ENCODE measurements at regions not wholly inside any gene's neighbourhood (a gene's known extent, or its start where the extent isn't known, plus 50 kb on each side); places are given as distances from the start of the nearest gene placed in this dataset.

GRCh38 chr4:62457356-62457755, 1257.2 kb downstream of the ADGRL3 start (continued):
- no peak for TF ChIP-seq POLR2AphosphoS5 (IDR thresholded peaks at IDR 0.05; ENCODE audit: low read depth)
- TF ChIP-seq CREB1 (CRISPR knock-in tag; IDR thresholded peaks at IDR 0.05; ENCODE audit: low read depth), result no peak
- TF ChIP-seq ZNF114 (CRISPR knock-in tag; IDR thresholded peaks at IDR 0.05), result no peak
- no peak for TF ChIP-seq JUNB (IDR thresholded peaks at IDR 0.05; ENCODE audit: unreplicated experiment)

- ATAC-seq (no peak), DNase-seq (ENCODE audit: low spot score) (no peak)
- Mint-ChIP-seq H3K4me1 (peaks cover 7% of the 10 kb centered on the region; the same call in 2 of the 3 replicates), H3K4me3 (no peak overlapping the region), H3K9me3 (no peaks in the 10 kb centered on the region), H3K27ac (no peak overlapping the region), H3K36me3 (ENCODE audit: low read depth) (no peaks in the 10 kb centered on the region), H3K27me3 (ENCODE audit: insufficient read depth, low read depth, poor library complexity) (peaks cover 2% of the 10 kb centered on the region)
- Histone ChIP-seq H2AFZ (no peak overlapping the region), H3K9me2 (ENCODE audit: insufficient read depth) (peaks cover 3% of the 10 kb centered on the region; the same call in 1 of the 2 replicates), H3K79me2 (replicated peaks; ENCODE audit: insufficient read depth) (no peaks in the 10 kb centered on the region), H3K4me3 (no peak overlapping the region), H3K4me1 (ENCODE audit: insufficient read depth) (no peaks in the 10 kb centered on the region; the same call in 1 of the 2 replicates), H4K20me1 (replicated peaks; ENCODE audit: insufficient read depth) (no peaks in the 10 kb centered on the region), H3K36me3 (ENCODE audit: insufficient read depth) (no peaks in the 10 kb centered on the region), H3K27ac (ENCODE audit: low read depth) (no peak overlapping the region), H3K4me2 (no peak overlapping the region), H3K27me3 (ENCODE audit: insufficient read depth) (no peaks in the 10 kb centered on the region), H3F3A (replicated peaks; ENCODE audit: low read depth) (no peaks in the 10 kb centered on the region)
- TF ChIP-seq NANOG (IDR thresholded peaks at IDR 0.05; ENCODE audit: borderline replicate concordance) (no peak), EZH2 (IDR thresholded peaks at IDR 0.05; ENCODE audit: low read depth, unreplicated experiment) (no peak), JUNB (IDR thresholded peaks at IDR 0.05; ENCODE audit: unreplicated experiment) (no peak)
Observed at GRCh38 chr4:62455871-62456270, 1255.7 kb downstream of the ADGRL3 start.

DNA sequence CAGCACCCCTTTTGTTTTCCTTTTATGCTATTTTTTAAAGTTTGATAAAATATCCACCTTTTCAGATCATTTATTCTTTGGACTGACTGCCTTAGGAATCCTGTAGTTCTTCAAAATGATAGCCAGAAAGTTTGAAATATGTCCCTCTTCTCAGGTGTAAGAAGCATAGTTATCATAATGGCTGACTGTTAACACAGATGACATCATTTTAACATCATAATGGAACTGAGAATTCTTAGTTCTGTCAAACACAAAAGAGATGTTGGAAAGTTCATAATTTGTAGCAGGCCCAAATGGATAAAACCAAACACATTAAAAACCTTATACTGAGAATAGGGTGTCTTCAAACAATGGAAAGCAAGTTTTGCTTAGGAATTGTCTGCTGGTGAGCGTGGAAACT, 1254.4 kb downstream of the ADGRL3 start:
- Mint-ChIP-seq H3K36me3 (ENCODE audit: low read depth) (no peaks in the 10 kb centered on the region), H3K9me3 (no peaks in the 10 kb centered on the region), H3K27me3 (ENCODE audit: insufficient read depth, low read depth, poor library complexity) (peaks cover 2% of the 10 kb centered on the region), H3K27ac (no peak overlapping the region), H3K4me1 (peaks cover 7% of the 10 kb centered on the region; the same call in 2 of the 3 replicates), H3K4me3 (no peak overlapping the region)
- Histone ChIP-seq H3K36me3 (ENCODE audit: insufficient read depth) (no peaks in the 10 kb centered on the region), H3K4me2 (no peak overlapping the region), H4K20me1 (replicated peaks; ENCODE audit: insufficient read depth) (no peaks in the 10 kb centered on the region), H2AFZ (no peak overlapping the region), H3K27ac (ENCODE audit: low read depth) (no peak overlapping the region), H3K79me2 (replicated peaks; ENCODE audit: insufficient read depth) (no peaks in the 10 kb centered on the region), H3K9me2 (ENCODE audit: insufficient read depth) (peaks cover 3% of the 10 kb centered on the region; the same call in 1 of the 2 replicates), H3K4me1 (ENCODE audit: insufficient read depth) (no peaks in the 10 kb centered on the region; the same call in 1 of the 2 replicates), H3K27me3 (ENCODE audit: insufficient read depth) (no peaks in the 10 kb centered on the region), H3K4me3 (no peak overlapping the region), H3F3A (replicated peaks; ENCODE audit: low read depth) (no peaks in the 10 kb centered on the region)
- TF ChIP-seq, protein P1, sequence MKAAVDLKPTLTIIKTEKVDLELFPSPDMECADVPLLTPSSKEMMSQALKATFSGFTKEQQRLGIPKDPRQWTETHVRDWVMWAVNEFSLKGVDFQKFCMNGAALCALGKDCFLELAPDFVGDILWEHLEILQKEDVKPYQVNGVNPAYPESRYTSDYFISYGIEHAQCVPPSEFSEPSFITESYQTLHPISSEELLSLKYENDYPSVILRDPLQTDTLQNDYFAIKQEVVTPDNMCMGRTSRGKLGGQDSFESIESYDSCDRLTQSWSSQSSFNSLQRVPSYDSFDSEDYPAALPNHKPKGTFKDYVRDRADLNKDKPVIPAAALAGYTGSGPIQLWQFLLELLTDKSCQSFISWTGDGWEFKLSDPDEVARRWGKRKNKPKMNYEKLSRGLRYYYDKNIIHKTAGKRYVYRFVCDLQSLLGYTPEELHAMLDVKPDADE (IDR thresholded peaks at IDR 0.05), result no peak
- no peak for DNase-seq (ENCODE audit: low spot score)
- no peak for ATAC-seq

- Histone ChIP-seq H3K9me2 (ENCODE audit: insufficient read depth) (peaks cover 3% of the 10 kb centered on the region; the same call in 1 of the 2 replicates), H3K27ac (ENCODE audit: low read depth) (no peak overlapping the region), H2AFZ (no peak overlapping the region), H3K79me2 (replicated peaks; ENCODE audit: insufficient read depth) (no peaks in the 10 kb centered on the region), H4K20me1 (replicated peaks; ENCODE audit: insufficient read depth) (no peaks in the 10 kb centered on the region), H3K27me3 (ENCODE audit: insufficient read depth) (no peaks in the 10 kb centered on the region), H3K4me3 (no peak overlapping the region), H3K4me1 (ENCODE audit: insufficient read depth) (no peaks in the 10 kb centered on the region; the same call in 1 of the 2 replicates), H3K36me3 (ENCODE audit: insufficient read depth) (no peaks in the 10 kb centered on the region), H3K4me2 (no peak overlapping the region), H3F3A (replicated peaks; ENCODE audit: low read depth) (no peaks in the 10 kb centered on the region)
- peaks cover 7% of the 10 kb centered on the region; the same call in 2 of the 3 replicates for H3K4me1 Mint-ChIP-seq
- DNase-seq (ENCODE audit: low spot score) (no peak), ATAC-seq (no peak)
- peaks cover 2% of the 10 kb centered on the region for H3K27me3 Mint-ChIP-seq (ENCODE audit: insufficient read depth, low read depth, poor library complexity)
- H3K9me3 Mint-ChIP-seq, result 0 out of 3 replicates have a peak, but pooled peaks cover 4% of the 10 kb centered on the region
- no peak overlapping the region for H3K4me3 Mint-ChIP-seq
- no peaks in the 10 kb centered on the region for H3K36me3 Mint-ChIP-seq (ENCODE audit: low read depth)
- no peak overlapping the region for H3K27ac Mint-ChIP-seq
- TF ChIP-seq POLR2AphosphoS5 (IDR thresholded peaks at IDR 0.05; ENCODE audit: low read depth) (no peak), ZNF331 (CRISPR knock-in tag; IDR thresholded peaks at IDR 0.05; ENCODE audit: low read depth) (no peak)
- TF ChIP-seq, protein P2, sequence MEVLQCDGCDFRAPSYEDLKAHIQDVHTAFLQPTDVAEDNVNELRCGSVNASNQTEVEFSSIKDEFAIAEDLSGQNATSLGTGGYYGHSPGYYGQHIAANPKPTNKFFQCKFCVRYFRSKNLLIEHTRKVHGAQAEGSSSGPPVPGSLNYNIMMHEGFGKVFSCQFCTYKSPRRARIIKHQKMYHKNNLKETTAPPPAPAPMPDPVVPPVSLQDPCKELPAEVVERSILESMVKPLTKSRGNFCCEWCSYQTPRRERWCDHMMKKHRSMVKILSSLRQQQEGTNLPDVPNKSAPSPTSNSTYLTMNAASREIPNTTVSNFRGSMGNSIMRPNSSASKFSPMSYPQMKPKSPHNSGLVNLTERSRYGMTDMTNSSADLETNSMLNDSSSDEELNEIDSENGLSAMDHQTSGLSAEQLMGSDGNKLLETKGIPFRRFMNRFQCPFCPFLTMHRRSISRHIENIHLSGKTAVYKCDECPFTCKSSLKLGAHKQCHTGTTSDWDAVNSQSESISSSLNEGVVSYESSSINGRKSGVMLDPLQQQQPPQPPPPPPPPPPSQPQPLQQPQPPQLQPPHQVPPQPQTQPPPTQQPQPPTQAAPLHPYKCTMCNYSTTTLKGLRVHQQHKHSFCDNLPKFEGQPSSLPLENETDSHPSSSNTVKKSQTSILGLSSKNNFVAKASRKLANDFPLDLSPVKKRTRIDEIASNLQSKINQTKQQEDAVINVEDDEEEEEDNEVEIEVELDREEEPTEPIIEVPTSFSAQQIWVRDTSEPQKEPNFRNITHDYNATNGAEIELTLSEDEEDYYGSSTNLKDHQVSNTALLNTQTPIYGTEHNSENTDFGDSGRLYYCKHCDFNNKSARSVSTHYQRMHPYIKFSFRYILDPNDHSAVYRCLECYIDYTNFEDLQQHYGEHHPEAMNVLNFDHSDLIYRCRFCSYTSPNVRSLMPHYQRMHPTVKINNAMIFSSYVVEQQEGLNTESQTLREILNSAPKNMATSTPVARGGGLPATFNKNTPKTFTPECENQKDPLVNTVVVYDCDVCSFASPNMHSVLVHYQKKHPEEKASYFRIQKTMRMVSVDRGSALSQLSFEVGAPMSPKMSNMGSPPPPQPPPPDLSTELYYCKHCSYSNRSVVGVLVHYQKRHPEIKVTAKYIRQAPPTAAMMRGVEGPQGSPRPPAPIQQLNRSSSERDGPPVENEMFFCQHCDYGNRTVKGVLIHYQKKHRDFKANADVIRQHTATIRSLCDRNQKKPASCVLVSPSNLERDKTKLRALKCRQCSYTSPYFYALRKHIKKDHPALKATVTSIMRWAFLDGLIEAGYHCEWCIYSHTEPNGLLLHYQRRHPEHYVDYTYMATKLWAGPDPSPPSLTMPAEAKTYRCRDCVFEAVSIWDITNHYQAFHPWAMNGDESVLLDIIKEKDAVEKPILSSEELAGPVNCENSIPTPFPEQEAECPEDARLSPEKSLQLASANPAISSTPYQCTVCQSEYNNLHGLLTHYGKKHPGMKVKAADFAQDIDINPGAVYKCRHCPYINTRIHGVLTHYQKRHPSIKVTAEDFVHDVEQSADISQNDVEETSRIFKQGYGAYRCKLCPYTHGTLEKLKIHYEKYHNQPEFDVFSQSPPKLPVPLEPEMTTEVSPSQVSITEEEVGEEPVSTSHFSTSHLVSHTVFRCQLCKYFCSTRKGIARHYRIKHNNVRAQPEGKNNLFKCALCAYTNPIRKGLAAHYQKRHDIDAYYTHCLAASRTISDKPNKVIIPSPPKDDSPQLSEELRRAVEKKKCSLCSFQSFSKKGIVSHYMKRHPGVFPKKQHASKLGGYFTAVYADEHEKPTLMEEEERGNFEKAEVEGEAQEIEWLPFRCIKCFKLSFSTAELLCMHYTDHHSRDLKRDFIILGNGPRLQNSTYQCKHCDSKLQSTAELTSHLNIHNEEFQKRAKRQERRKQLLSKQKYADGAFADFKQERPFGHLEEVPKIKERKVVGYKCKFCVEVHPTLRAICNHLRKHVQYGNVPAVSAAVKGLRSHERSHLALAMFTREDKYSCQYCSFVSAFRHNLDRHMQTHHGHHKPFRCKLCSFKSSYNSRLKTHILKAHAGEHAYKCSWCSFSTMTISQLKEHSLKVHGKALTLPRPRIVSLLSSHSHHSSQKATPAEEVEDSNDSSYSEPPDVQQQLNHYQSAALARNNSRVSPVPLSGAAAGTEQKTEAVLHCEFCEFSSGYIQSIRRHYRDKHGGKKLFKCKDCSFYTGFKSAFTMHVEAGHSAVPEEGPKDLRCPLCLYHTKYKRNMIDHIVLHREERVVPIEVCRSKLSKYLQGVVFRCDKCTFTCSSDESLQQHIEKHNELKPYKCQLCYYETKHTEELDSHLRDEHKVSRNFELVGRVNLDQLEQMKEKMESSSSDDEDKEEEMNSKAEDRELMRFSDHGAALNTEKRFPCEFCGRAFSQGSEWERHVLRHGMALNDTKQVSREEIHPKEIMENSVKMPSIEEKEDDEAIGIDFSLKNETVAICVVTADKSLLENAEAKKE (CRISPR knock-in tag; IDR thresholded peaks at IDR 0.05), result no peak
Observed at GRCh38 chr4:62450740-62451139, 1250.6 kb downstream of the ADGRL3 start.
